ENCODE measurements at regions not wholly inside any gene's neighbourhood (a gene's known extent, or its start where the extent isn't known, plus 50 kb on each side); places are given as distances from the start of the nearest gene placed in this dataset.

GRCh38 chr11:97739932-97740800 lies 1280.6 kb upstream of the CNTN5 start:
- Histone ChIP-seq H3K27me3 (ENCODE audit: low read depth, low read length) (no peaks in the 10 kb centered on the region), H3K9me3 (ENCODE audit: control insufficient read depth in 1 of 2, low read length in 2 of 2) (no peaks in the 10 kb centered on the region), H3K27ac (ENCODE audit: low read length) (no peak overlapping the region), H3K4me3 (ENCODE audit: low read depth in 1 of 2, low read length in 2 of 2) (no peak overlapping the region), H3K4me1 (ENCODE audit: control insufficient read depth in 1 of 2, insufficient read depth in 2 of 2, low read length in 2 of 2) (no peaks in the 10 kb centered on the region), H3K36me3 (ENCODE audit: control insufficient read depth in 1 of 2, insufficient read depth in 2 of 2, low read length in 2 of 2) (no peaks in the 10 kb centered on the region)

DNA sequence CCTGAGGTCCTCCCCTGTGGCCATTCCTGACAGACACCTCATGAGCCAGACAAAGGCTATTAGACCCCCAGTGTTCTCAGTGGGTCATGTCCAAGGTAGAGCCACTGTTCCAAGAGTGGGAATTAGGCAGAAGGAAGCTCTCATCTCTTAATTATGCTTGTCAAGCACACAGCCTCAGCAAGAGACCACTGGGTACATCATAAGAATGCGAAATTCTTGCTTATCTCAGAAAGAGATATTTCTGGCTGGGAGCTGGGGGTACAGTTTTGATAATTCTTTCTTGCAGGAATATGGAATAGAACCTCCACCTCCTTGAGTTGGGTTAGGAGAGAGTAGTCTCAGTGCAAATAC lies 1280.0 kb upstream of the CNTN5 start:
- no peaks in the 10 kb centered on the region for H3K27me3 ChIP-seq (ENCODE audit: low read depth, low read length)
- H3K4me3 ChIP-seq (ENCODE audit: low read depth in 1 of 2, low read length in 2 of 2), result no peak overlapping the region
- no peaks in the 10 kb centered on the region for H3K9me3 ChIP-seq (ENCODE audit: control insufficient read depth in 1 of 2, low read length in 2 of 2)
- no peaks in the 10 kb centered on the region for H3K36me3 ChIP-seq (ENCODE audit: control insufficient read depth in 1 of 2, insufficient read depth in 2 of 2, low read length in 2 of 2)
- no peak overlapping the region for H3K27ac ChIP-seq (ENCODE audit: low read length)
- no peaks in the 10 kb centered on the region for H3K4me1 ChIP-seq (ENCODE audit: control insufficient read depth in 1 of 2, insufficient read depth in 2 of 2, low read length in 2 of 2)

- Histone ChIP-seq H3K36me3 (ENCODE audit: control insufficient read depth in 1 of 2, insufficient read depth in 2 of 2, low read length in 2 of 2) (no peaks in the 10 kb centered on the region), H3K27ac (ENCODE audit: low read length) (no peak overlapping the region), H3K4me1 (ENCODE audit: control insufficient read depth in 1 of 2, insufficient read depth in 2 of 2, low read length in 2 of 2) (no peaks in the 10 kb centered on the region), H3K27me3 (ENCODE audit: low read depth, low read length) (no peaks in the 10 kb centered on the region), H3K9me3 (ENCODE audit: control insufficient read depth in 1 of 2, low read length in 2 of 2) (no peaks in the 10 kb centered on the region), H3K4me3 (ENCODE audit: low read depth in 1 of 2, low read length in 2 of 2) (no peak overlapping the region)
Observed at GRCh38 chr11:97742717-97743116, 1278.0 kb upstream of the CNTN5 start.

DNA sequence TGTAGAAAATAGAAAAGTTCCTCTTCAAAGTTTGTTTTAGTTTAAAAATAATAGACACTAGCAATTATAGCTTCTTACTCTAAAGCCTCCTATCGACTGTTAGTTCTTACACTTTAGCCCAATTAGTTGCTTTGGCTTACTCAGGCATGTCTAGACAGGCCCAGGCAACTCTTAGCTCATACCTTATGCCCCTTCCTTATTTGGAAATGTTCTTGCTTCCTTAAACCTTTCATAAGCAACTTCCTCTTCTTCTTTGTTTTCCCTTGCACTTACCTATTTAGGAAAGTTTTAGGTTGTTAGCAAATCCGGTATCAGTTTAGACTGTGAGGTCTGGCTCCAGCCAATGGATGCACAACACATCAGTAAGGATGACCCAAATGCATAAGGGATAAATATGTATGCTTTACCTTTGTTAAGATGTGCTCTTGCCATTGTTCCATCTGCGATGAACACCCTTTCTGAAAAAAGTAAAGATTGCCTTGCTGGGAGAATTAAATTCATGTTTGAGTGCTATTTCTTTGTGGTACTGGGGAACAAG lies 1277.5 kb upstream of the CNTN5 start:
- Histone ChIP-seq H3K36me3 (ENCODE audit: control insufficient read depth in 1 of 2, insufficient read depth in 2 of 2, low read length in 2 of 2) (no peaks in the 10 kb centered on the region), H3K27me3 (ENCODE audit: low read depth, low read length) (no peaks in the 10 kb centered on the region), H3K4me3 (ENCODE audit: low read depth in 1 of 2, low read length in 2 of 2) (no peak overlapping the region), H3K4me1 (ENCODE audit: control insufficient read depth in 1 of 2, insufficient read depth in 2 of 2, low read length in 2 of 2) (no peaks in the 10 kb centered on the region), H3K9me3 (ENCODE audit: control insufficient read depth in 1 of 2, low read length in 2 of 2) (no peaks in the 10 kb centered on the region), H3K27ac (ENCODE audit: low read length) (no peak overlapping the region)

- H3K4me1 ChIP-seq (ENCODE audit: control insufficient read depth in 1 of 2, insufficient read depth in 2 of 2, low read length in 2 of 2), result no peaks in the 10 kb centered on the region
- no peaks in the 10 kb centered on the region for H3K9me3 ChIP-seq (ENCODE audit: control insufficient read depth in 1 of 2, low read length in 2 of 2)
- no peak overlapping the region for H3K4me3 ChIP-seq (ENCODE audit: low read depth in 1 of 2, low read length in 2 of 2)
- no peak overlapping the region for H3K27ac ChIP-seq (ENCODE audit: low read length)
- no peaks in the 10 kb centered on the region for H3K27me3 ChIP-seq (ENCODE audit: low read depth, low read length)
- no peaks in the 10 kb centered on the region for H3K36me3 ChIP-seq (ENCODE audit: control insufficient read depth in 1 of 2, insufficient read depth in 2 of 2, low read length in 2 of 2)
Observed at GRCh38 chr11:97745515-97746050, 1275.2 kb upstream of the CNTN5 start.

DNA sequence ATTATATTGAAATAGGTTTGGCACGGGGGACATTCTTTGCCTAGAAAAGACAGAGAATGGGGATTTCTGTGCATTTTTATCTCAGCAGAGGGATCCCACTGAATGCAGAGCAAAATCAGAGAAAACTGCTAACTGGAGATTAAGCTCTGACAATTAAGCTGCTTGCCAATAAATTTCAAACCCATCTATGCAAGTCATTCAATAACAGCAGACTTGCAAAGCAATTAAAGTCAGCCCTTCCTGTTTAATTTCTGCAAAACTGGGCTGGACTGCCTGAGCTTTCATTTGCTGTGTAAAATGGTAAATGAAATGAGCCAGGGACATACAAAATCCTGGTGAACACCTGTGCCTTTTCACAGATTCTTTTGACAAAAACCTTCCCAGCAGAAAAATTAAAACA lies 1273.9 kb upstream of the CNTN5 start:
- Histone ChIP-seq H3K4me1 (ENCODE audit: control insufficient read depth in 1 of 2, insufficient read depth in 2 of 2, low read length in 2 of 2) (no peaks in the 10 kb centered on the region), H3K27ac (ENCODE audit: low read length) (no peak overlapping the region), H3K36me3 (ENCODE audit: control insufficient read depth in 1 of 2, insufficient read depth in 2 of 2, low read length in 2 of 2) (no peaks in the 10 kb centered on the region), H3K9me3 (ENCODE audit: control insufficient read depth in 1 of 2, low read length in 2 of 2) (peaks cover 0 to 4% of the 10 kb centered on the region in 2 donors), H3K27me3 (ENCODE audit: low read depth, low read length) (no peaks in the 10 kb centered on the region), H3K4me3 (ENCODE audit: low read depth in 1 of 2, low read length in 2 of 2) (no peak overlapping the region)

DNA sequence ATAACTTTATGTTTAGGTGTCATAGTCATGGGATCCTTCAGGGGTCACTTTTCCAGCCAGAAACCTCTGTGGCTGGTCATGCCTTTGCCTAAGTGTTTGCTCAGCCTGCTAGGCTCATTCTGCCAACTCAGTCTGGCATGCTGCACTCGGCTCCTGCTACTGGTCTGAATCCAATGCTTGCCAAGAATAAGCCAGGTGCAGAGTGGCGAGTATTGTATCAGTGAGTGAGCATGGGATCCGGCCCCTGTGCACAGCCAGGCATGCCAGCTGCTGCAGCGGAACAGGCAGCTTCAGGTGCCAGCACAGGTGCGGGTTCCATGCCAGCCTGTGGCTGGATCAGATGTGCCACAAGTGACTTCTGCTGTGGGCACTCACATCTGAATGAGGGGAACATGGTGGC lies 1269.3 kb upstream of the CNTN5 start:
- Histone ChIP-seq H3K4me1 (ENCODE audit: control insufficient read depth in 1 of 2, insufficient read depth in 2 of 2, low read length in 2 of 2) (no peaks in the 10 kb centered on the region), H3K9me3 (ENCODE audit: control insufficient read depth in 1 of 2, low read length in 2 of 2) (peaks cover 0 to 5% of the 10 kb centered on the region in 2 donors), H3K27ac (ENCODE audit: low read length) (no peak overlapping the region), H3K4me3 (ENCODE audit: low read depth in 1 of 2, low read length in 2 of 2) (no peak overlapping the region), H3K27me3 (ENCODE audit: low read depth, low read length) (no peaks in the 10 kb centered on the region), H3K36me3 (ENCODE audit: control insufficient read depth in 1 of 2, insufficient read depth in 2 of 2, low read length in 2 of 2) (no peaks in the 10 kb centered on the region)

- Histone ChIP-seq H3K4me1 (ENCODE audit: control insufficient read depth in 1 of 2, insufficient read depth in 2 of 2, low read length in 2 of 2) (no peaks in the 10 kb centered on the region), H3K4me3 (ENCODE audit: low read depth in 1 of 2, low read length in 2 of 2) (no peak overlapping the region), H3K27ac (ENCODE audit: low read length) (no peak overlapping the region), H3K27me3 (ENCODE audit: low read depth, low read length) (no peaks in the 10 kb centered on the region), H3K9me3 (ENCODE audit: control insufficient read depth in 1 of 2, low read length in 2 of 2) (peaks cover 0 to 5% of the 10 kb centered on the region in 2 donors), H3K36me3 (ENCODE audit: control insufficient read depth in 1 of 2, insufficient read depth in 2 of 2, low read length in 2 of 2) (no peaks in the 10 kb centered on the region)
Observed at GRCh38 chr11:97751952-97752351, 1268.8 kb upstream of the CNTN5 start.

GRCh38 chr11:97754976-97755375 lies 1265.8 kb upstream of the CNTN5 start:
- Histone ChIP-seq H3K36me3 (ENCODE audit: control insufficient read depth in 1 of 2, insufficient read depth in 2 of 2, low read length in 2 of 2) (no peaks in the 10 kb centered on the region), H3K27me3 (ENCODE audit: low read depth, low read length) (no peaks in the 10 kb centered on the region), H3K27ac (ENCODE audit: low read length) (no peak overlapping the region), H3K9me3 (ENCODE audit: control insufficient read depth in 1 of 2, low read length in 2 of 2) (peaks cover 0 to 5% of the 10 kb centered on the region in 2 donors), H3K4me1 (ENCODE audit: control insufficient read depth in 1 of 2, insufficient read depth in 2 of 2, low read length in 2 of 2) (no peaks in the 10 kb centered on the region), H3K4me3 (ENCODE audit: low read depth in 1 of 2, low read length in 2 of 2) (no peak overlapping the region)

DNA sequence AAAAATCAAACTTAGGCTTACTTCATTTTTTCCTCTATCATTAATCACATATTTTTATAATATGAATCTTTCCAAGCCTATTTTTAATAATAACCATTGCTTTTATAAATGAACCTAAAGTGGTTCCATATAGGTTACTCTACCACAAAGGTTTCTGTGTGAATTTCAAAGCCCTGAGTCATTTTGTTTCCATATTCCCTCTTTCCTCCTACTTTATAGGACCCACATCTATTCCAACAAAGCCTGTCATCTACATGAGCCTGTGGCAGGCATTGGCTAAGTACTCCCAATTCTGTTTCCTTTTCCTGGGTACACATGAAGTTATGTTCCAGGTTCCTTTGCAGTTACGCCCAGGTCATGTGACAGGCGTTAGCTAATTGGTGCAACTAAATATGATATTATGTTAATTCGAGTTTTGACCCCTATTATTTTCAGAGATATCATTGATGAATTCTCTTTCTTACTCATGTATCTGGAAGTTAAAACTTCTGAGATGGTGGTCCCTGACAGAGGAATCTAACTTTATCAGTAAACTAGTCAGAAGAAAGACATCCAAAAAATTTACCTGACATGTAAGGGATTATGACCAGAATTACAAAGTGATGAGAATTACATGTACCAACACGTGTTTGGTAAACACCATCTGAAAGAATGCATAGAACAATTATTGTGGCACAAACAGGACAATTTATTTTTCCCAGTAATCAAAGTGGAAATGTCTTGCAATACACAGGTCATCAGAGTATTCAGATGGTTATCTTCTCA lies 1264.0 kb upstream of the CNTN5 start:
- Histone ChIP-seq H3K9me3 (ENCODE audit: control insufficient read depth in 1 of 2, low read length in 2 of 2) (peaks cover 0 to under 1% of the 10 kb centered on the region in 2 donors), H3K27ac (ENCODE audit: low read length) (no peak overlapping the region), H3K4me3 (ENCODE audit: low read depth in 1 of 2, low read length in 2 of 2) (no peak overlapping the region), H3K4me1 (ENCODE audit: control insufficient read depth in 1 of 2, insufficient read depth in 2 of 2, low read length in 2 of 2) (no peaks in the 10 kb centered on the region), H3K36me3 (ENCODE audit: control insufficient read depth in 1 of 2, insufficient read depth in 2 of 2, low read length in 2 of 2) (no peaks in the 10 kb centered on the region), H3K27me3 (ENCODE audit: low read depth, low read length) (no peaks in the 10 kb centered on the region)

GRCh38 chr11:97761175-97761574 lies 1259.6 kb upstream of the CNTN5 start:
- Histone ChIP-seq H3K4me1 (ENCODE audit: control insufficient read depth in 1 of 2, insufficient read depth in 2 of 2, low read length in 2 of 2) (no peaks in the 10 kb centered on the region), H3K27ac (ENCODE audit: low read length) (no peak overlapping the region), H3K9me3 (ENCODE audit: control insufficient read depth in 1 of 2, low read length in 2 of 2) (no peaks in the 10 kb centered on the region), H3K4me3 (ENCODE audit: low read depth in 1 of 2, low read length in 2 of 2) (no peak overlapping the region), H3K36me3 (ENCODE audit: control insufficient read depth in 1 of 2, insufficient read depth in 2 of 2, low read length in 2 of 2) (no peaks in the 10 kb centered on the region), H3K27me3 (ENCODE audit: low read depth, low read length) (no peaks in the 10 kb centered on the region)

Data from muscle layer of duodenum (tissue), 2 donors.